Activated CD4-positive, alpha-beta T cell treated with anti-CD3 and anti-CD28 coated beads, Interleukin-2, amount 10 ng/mL, durations not matched to agents 7 days and 5 days (primary cell): ENCODE measurements at regions not wholly inside any gene's neighbourhood (a gene's known extent, or its start where the extent isn't known, plus 50 kb on each side); places are given as distances from the start of the nearest gene placed in this dataset.

Experiments
- CTCF ChIA-PET: fragments of 350-600 bp; sonication (Branson Sonifier 250); formaldehyde crosslinking; loops from one replicate; lab custom pipeline; 2021; ENCODE audit warnings: antibody characterized with exemption; lab: Charles Lee
- POLR2A ChIA-PET: fragments of 350-600 bp; sonication (Branson Sonifier 250); formaldehyde crosslinking; loops from one replicate; lab custom pipeline; 2021; ENCODE audit warnings: antibody characterized with exemption; lab: Charles Lee
- DNase-seq: peaks from one replicate; pipeline ENCODE4 v3.0.0-alpha.2; 2020
- H3K27ac Mint-ChIP-seq: one replicate; pipeline ENCODE4 v1.8.0; 2021; ENCODE audit warnings: mild to moderate bottlenecking, moderate library complexity, mixed read lengths
- H3K27me3 Mint-ChIP-seq: one replicate; pipeline ENCODE4 v1.8.0; 2021; ENCODE audit warnings: mixed read lengths
- H3K36me3 Mint-ChIP-seq: one replicate; pipeline ENCODE4 v1.8.0; 2021; ENCODE audit warnings: low read depth, mixed read lengths
- H3K4me1 Mint-ChIP-seq: one replicate; pipeline ENCODE4 v1.8.0; 2021; ENCODE audit warnings: mixed read lengths
- H3K4me3 Mint-ChIP-seq: one replicate; pipeline ENCODE4 v1.8.0; 2021; ENCODE audit warnings: mild to moderate bottlenecking, moderate library complexity, mixed read lengths
- H3K9me3 Mint-ChIP-seq: one replicate; pipeline ENCODE4 v1.8.0; 2021; ENCODE audit warnings: mixed read lengths

DNA sequence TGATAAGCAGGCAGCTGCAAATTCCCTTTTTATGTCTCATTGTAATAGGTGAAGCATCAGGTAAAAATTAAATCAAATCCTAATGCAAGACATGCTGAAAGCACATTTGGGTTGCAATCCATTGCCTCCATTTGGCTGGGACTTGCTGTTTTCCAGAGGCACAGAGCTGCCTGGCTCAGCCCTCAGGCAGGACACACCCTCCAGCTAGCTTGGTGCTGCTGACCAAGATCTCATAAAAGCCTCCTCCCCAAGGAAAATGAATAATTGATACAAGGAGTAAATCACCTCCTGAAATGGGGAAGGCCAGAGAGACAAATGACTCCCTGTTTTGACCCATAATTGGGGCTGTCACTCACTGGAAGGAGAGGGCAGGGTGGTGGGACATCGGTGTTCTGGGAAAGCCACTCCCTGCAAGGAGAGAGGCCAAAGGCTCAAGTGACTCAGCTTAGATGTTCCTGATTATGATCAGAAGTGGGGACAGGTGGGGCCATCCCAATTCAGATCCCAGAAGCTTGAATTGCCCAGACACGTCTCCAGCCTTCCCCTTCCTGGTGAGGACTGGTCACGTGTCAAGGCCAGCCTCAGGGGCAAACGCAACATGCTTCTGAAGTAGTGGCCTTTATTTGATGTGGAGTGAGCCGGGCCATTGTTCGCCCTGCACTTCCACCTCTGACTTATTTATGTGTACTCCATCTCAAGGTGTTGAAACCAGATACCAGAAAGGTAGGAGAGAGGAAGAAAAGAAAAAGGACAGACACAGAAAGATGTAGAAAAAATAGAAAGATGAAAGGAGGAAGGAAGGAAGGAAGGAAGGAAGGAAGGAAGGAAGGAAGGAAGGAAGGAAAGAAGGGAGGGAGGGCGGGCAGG is 773.7 kb downstream of the BCL11B start:
- no peak overlapping the region for H3K4me3 Mint-ChIP-seq
- H3K27me3 Mint-ChIP-seq: no peaks in the 10 kb centered on the region
- H3K36me3 Mint-ChIP-seq: no peaks in the 10 kb centered on the region
- no peak overlapping the region for H3K27ac Mint-ChIP-seq
- H3K9me3 Mint-ChIP-seq: peaks cover 2% of the 10 kb centered on the region
- no peak for DNase-seq
- CTCF ChIA-PET: no interaction called here
- no peaks in the 10 kb centered on the region for H3K4me1 Mint-ChIP-seq
- POLR2A ChIA-PET: no interaction called here

DNA sequence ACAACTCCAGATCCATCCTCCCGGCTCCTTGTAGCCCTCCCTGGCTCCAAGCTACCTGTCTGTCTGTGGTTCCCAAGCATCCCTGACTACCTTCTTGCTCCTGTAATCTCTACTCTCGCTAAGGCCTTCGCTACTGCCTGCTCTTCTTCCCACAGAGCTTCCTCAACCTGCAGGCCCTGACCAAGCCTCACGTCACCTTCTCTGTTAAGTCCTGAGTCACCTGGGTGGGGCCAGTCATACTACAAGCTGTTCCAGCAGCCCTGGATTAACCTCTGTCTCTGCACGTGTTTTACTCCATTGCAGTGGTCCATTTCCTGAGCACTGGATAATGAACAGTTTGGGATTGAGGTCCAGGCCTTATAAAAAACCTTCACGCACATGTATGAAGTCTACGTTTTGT is 770.7 kb downstream of the BCL11B start:
- Mint-ChIP-seq H3K27ac (no peak overlapping the region), H3K9me3 (peaks cover 4% of the 10 kb centered on the region), H3K4me1 (no peaks in the 10 kb centered on the region), H3K4me3 (no peak overlapping the region), H3K27me3 (no peaks in the 10 kb centered on the region), H3K36me3 (peaks cover 1% of the 10 kb centered on the region)
- no peak for DNase-seq
- CTCF ChIA-PET: interaction anchor here (0.7 kb wide), 1 partner anchor 36 kb away, joined by 4 read pairs; no protein-coding TSS in a partner anchor
- POLR2A ChIA-PET: no interaction called here

DNA sequence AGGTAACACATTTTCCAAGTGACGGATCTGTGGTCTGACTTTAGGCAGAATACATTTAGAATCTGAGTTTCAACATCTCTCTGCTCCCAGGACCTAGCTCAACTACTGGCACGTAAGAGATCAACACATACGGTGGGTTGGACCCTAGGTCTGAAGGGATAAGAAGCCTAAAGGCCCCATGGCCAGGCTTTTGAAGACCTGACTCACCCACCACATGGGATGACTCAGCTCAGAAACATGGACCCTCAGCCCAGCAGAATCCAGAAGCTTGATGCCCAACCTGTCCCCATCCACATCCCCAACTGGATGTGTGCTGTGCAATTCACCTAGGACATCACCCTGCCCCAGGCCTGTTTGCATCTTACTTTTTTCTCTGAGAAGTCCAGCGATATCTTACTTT is 770.2 kb downstream of the BCL11B start:
- Mint-ChIP-seq H3K9me3 (peaks cover 2% of the 10 kb centered on the region), H3K4me1 (no peaks in the 10 kb centered on the region), H3K27ac (no peak overlapping the region), H3K36me3 (peaks cover 3% of the 10 kb centered on the region), H3K4me3 (no peak overlapping the region), H3K27me3 (no peaks in the 10 kb centered on the region)
- CTCF ChIA-PET: no interaction called here
- POLR2A ChIA-PET: no interaction called here
- DNase-seq: no peak

DNA sequence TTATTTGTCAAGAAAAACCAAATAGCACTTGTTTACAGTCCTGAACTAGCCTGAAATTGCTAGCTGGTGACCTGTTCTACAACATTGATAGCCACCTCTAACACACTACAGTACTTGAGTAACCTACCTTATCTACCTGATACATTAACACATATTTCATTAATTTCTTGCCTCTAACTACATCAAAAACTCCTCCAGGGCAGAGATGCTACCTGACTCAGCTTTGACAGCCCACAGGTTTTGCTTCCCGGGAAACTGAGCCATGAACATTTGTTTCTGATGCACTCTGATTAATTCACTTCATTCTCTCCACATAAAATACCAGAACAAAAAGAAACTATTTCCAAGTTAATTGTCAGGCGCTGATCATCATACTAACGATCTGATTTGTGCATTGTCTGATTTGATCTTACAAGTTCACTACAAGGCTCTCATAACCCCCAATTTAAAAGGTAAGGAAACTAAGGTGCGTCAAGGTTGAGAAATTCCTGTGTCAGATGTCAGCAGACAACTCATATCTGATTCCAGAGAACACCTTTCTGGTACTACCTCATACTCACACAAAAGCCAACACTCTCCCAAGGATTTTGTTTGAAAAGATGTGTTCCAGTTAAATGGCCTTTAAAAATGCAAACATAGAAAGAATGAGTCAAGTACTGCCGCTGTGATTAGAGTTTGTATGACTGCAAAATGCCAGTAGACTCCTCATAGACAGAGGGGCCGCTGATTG is 768.7 kb downstream of the BCL11B start:
- H3K4me1 Mint-ChIP-seq: no peaks in the 10 kb centered on the region
- POLR2A ChIA-PET: no interaction called here
- peaks cover 3% of the 10 kb centered on the region for H3K36me3 Mint-ChIP-seq
- DNase-seq: no peak
- peaks cover 7% of the 10 kb centered on the region for H3K9me3 Mint-ChIP-seq
- H3K4me3 Mint-ChIP-seq: no peak overlapping the region
- H3K27me3 Mint-ChIP-seq: no peaks in the 10 kb centered on the region
- CTCF ChIA-PET: no interaction called here
- H3K27ac Mint-ChIP-seq: no peak overlapping the region

DNA sequence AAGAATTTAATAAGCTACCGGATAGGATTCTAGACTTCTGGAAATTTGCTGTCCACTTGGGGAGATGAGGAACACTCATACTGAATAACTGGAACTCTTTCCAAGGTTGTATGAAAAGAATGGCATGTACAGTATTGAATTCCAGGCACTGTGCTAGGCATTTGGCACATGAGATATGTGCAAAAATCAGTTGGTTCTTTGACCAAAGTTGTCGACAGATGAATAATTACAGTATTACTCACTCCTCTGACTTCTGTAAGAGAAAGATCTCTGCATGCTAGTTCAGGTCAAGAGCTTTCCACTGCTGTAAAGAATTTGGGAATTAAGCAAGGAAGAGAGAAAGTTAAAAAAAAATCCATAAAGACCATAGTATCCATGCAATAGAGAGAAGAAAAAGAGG is 764.7 kb downstream of the BCL11B start:
- ChIA-PET CTCF (interaction anchor here (0.7 kb wide), 1 partner anchor 16 kb away, joined by 3 read pairs; no protein-coding TSS in a partner anchor), POLR2A (no interaction called here)
- peaks cover 16% of the 10 kb centered on the region for H3K9me3 Mint-ChIP-seq
- peaks cover 3% of the 10 kb centered on the region for H3K36me3 Mint-ChIP-seq
- DNase-seq: no peak
- H3K27ac Mint-ChIP-seq: no peak overlapping the region
- no peak overlapping the region for H3K4me3 Mint-ChIP-seq
- peaks cover 17% of the 10 kb centered on the region for H3K4me1 Mint-ChIP-seq
- no peaks in the 10 kb centered on the region for H3K27me3 Mint-ChIP-seq

DNA sequence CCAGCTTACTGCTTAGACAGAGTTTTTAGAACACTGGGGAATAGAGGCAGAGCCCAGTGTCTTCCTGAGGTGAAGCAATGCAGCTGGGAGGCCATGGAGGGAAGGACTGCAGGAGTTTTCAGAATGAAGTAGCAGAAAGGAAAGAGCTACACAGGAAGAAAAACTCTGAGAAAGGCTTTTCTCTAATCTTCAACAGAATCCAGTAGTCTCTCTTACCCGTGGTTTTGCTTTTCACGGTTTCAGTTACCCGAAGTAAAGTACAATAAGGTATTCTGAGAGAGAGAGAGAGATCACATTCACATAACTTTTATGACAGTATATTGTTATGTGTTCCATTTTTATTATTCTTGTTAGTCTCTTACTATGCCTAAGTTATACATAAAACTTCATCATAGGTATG is 761.6 kb downstream of the BCL11B start:
- ChIA-PET CTCF (no interaction called here), POLR2A (no interaction called here)
- peaks cover 16% of the 10 kb centered on the region for H3K9me3 Mint-ChIP-seq
- no peak overlapping the region for H3K27ac Mint-ChIP-seq
- no peak overlapping the region for H3K4me3 Mint-ChIP-seq
- no peak for DNase-seq
- peaks cover 3% of the 10 kb centered on the region for H3K36me3 Mint-ChIP-seq
- H3K27me3 Mint-ChIP-seq: no peaks in the 10 kb centered on the region
- H3K4me1 Mint-ChIP-seq: peaks cover 26% of the 10 kb centered on the region

DNA sequence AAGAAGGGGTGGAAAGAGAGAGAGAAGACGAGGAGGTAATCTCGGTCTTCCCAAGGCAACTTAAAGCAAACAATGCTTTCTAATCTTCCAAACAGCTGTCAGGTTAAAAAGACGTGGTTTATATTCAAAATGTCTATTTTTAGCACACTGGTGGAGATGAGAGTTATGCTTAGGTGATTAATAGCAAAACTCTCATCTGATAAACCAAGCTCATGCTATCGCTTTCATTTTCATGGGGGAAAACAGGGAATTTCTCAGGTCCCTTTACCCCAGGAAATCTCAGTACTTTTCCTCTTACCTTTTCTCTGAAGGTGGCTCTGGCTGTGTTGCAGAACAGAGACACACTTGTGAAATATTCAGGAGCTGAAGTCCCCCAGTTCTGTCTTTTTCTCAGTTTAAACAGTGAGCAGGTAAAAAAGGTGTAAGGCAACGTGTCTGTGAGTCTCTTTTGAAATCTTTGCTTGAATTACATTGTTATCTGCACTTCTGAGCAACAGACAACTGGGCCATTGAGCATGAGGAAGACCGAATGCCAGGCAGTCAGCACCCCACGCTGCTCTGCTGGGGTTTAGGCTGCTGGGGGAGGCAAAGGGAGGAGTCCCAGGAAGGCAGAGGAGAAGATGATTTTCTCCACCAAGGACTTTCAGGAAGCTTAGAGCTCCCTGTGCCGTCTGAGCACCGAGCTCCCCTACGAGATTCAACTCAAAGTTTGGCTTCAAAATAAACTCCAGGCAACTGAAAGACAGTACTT is 759.3 kb downstream of the BCL11B start:
- no peak for DNase-seq
- Mint-ChIP-seq H3K4me1 (peaks cover 26% of the 10 kb centered on the region), H3K4me3 (no peak overlapping the region), H3K27ac (no peak overlapping the region), H3K36me3 (no peaks in the 10 kb centered on the region), H3K27me3 (no peaks in the 10 kb centered on the region), H3K9me3 (peaks cover 11% of the 10 kb centered on the region)
- CTCF ChIA-PET: no interaction called here
- POLR2A ChIA-PET: no interaction called here

DNA sequence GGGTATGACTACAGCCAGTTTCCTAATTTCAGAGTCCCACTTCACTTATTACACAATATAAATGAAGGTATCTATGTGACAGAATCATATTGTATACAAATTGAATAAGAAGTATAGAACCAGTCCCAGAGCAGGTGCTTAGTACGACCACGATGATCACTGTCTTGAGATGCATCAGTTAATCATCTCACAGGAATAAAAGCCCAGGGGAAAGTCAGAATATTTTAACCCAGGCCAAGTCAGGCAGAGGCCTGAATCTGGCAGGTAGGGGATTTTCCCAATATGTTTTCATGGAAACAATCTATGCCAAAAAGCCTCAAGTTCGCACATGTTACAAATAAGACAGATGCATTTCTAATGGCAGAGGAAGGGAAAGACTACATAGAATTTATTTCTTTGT is 758.4 kb downstream of the BCL11B start:
- Mint-ChIP-seq H3K36me3 (no peaks in the 10 kb centered on the region), H3K9me3 (peaks cover 9% of the 10 kb centered on the region), H3K27me3 (no peaks in the 10 kb centered on the region), H3K27ac (no peak overlapping the region), H3K4me3 (no peak overlapping the region), H3K4me1 (peaks cover 26% of the 10 kb centered on the region)
- CTCF ChIA-PET: no interaction called here
- no peak for DNase-seq
- POLR2A ChIA-PET: no interaction called here

DNA sequence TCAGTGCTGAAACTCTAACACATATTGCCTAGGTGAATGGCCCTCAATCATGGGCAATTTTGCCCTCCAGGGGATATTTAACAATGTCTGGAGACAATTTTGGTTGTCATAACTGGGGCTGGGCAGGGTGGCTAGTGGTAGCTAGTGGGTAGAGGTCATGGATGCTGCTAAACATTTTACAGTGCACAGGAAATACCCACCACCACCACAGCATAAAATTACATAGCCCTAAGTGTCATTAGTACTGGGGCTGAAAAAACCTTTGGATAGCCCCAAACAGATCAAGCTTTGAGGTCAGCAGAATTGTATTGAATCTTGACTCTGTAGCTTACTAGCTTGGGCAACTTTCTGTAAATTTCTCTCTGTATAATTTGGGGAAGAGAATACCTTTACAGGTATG is 758.0 kb downstream of the BCL11B start:
- Mint-ChIP-seq H3K27me3 (no peaks in the 10 kb centered on the region), H3K4me1 (peaks cover 26% of the 10 kb centered on the region), H3K9me3 (peaks cover 9% of the 10 kb centered on the region), H3K36me3 (no peaks in the 10 kb centered on the region), H3K4me3 (no peak overlapping the region), H3K27ac (no peak overlapping the region)
- ChIA-PET CTCF (no interaction called here), POLR2A (no interaction called here)
- no peak for DNase-seq

DNA sequence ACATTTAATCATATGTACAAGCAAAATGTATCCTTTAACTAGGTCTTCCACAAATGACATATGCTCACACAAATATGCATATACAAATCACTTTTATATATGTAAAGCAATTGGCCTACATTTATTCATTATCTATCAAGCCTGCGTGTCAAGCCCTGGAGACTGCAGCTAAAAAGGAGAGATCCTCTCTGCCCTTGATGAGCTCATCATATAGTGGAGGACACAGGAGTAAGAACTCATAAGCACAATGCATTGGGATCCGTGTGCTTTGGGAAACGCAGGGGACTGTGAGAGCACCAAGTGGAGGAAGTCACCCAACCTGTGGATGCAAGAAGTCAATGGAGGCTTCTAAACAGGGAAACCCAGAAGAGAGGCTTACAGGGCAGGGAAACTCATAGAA is 735.7 kb downstream of the BCL11B start:
- peaks cover 2% of the 10 kb centered on the region for H3K4me1 Mint-ChIP-seq
- H3K4me3 Mint-ChIP-seq: no peak overlapping the region
- no peak overlapping the region for H3K27ac Mint-ChIP-seq
- H3K9me3 Mint-ChIP-seq: peaks cover 13% of the 10 kb centered on the region
- no peak for DNase-seq
- H3K36me3 Mint-ChIP-seq: no peaks in the 10 kb centered on the region
- POLR2A ChIA-PET: interaction anchor here (0.6 kb wide), 1 partner anchor 345 kb away, joined by 3 read pairs; no protein-coding TSS in a partner anchor
- CTCF ChIA-PET: no interaction called here
- H3K27me3 Mint-ChIP-seq: no peaks in the 10 kb centered on the region

DNA sequence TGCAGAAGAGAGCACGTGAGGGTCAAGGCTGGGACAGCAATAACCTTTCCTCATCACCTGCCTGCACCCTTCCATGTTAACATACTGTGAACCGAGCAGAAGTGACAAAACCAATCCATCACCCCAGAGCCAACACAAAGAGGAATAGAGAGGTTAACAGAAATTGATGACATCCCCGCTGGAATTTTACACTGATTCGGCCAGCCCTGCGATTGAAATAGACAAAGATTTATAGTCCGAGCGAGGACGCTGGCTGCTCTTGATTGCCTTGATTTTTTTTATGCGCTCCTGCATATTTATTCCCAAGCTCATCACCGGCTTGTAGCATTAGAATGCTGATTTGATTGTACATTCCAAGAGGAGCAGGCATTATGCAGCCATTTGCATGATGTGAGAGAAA is 729.7 kb downstream of the BCL11B start:
- ChIA-PET CTCF (no interaction called here), POLR2A (no interaction called here)
- H3K4me1 Mint-ChIP-seq: peaks cover 1% of the 10 kb centered on the region
- no peak overlapping the region for H3K27ac Mint-ChIP-seq
- DNase-seq: no peak
- peaks cover 11% of the 10 kb centered on the region for H3K9me3 Mint-ChIP-seq
- H3K4me3 Mint-ChIP-seq: no peak overlapping the region
- no peaks in the 10 kb centered on the region for H3K36me3 Mint-ChIP-seq
- H3K27me3 Mint-ChIP-seq: no peaks in the 10 kb centered on the region

DNA sequence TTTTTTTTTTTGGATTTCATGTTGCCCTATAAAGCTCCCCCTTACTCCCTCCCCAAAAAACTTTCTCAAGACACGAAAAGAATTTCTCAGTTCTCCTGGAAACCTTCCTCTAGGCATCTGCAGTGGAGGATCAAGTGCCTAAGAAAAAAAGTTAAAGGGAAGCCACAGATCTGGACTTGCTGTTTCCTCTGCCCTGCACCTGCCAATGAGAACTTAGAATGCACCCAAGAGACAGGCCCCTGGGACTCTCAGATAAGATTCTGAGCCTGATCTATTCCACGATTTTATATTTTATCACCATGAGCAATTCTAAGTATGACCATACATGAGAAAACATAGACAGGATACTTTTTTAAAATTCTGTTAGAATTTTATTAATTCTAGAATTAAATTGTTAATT is 728.9 kb downstream of the BCL11B start:
- DNase-seq: no peak
- Mint-ChIP-seq H3K4me3 (no peak overlapping the region), H3K27me3 (no peaks in the 10 kb centered on the region), H3K4me1 (peaks cover 5% of the 10 kb centered on the region), H3K9me3 (peaks cover 9% of the 10 kb centered on the region), H3K27ac (no peak overlapping the region), H3K36me3 (no peaks in the 10 kb centered on the region)
- POLR2A ChIA-PET: no interaction called here
- CTCF ChIA-PET: no interaction called here

DNA sequence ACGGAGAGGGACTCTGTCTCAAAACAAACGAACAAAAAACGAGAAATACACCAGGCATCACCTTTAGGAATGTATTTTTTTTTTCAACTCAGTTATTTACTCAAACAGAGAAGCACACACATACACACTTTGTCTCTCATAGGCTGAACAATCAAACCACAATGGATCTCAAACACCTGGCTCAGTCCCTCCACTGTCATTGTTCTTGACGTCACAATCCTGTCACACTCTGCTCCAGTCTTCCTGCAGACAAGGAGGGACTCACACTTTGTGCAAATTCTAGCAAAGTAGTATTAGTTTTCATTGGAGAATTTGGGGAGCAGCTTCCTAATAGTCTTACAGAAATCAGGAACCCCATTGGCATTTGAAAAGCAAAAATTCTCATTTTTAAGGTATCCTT is 727.8 kb downstream of the BCL11B start:
- Mint-ChIP-seq H3K9me3 (peaks cover 4% of the 10 kb centered on the region), H3K27me3 (no peaks in the 10 kb centered on the region), H3K4me1 (peaks cover 12% of the 10 kb centered on the region), H3K4me3 (no peak overlapping the region), H3K27ac (no peak overlapping the region), H3K36me3 (no peaks in the 10 kb centered on the region)
- CTCF ChIA-PET: no interaction called here
- POLR2A ChIA-PET: no interaction called here
- no peak for DNase-seq
